CD4-positive, alpha-beta T cell treated with Interleukin-4 for 1 hour (primary cell): ENCODE measurements at regions not wholly inside any gene's neighbourhood (a gene's known extent, or its start where the extent isn't known, plus 50 kb on each side); places are given as distances from the start of the nearest gene placed in this dataset.
"Not testable (repeated sequence)": the region's sequence is repeated elsewhere in the genome, so short reads cannot be mapped to it uniquely, and the experiment has no call there.

Source experiments
- DNase-seq, 2 donors: peaks; one replicate each; pipeline ENCODE4 v3.0.0-alpha.2; 2020 to 2022

DNA sequence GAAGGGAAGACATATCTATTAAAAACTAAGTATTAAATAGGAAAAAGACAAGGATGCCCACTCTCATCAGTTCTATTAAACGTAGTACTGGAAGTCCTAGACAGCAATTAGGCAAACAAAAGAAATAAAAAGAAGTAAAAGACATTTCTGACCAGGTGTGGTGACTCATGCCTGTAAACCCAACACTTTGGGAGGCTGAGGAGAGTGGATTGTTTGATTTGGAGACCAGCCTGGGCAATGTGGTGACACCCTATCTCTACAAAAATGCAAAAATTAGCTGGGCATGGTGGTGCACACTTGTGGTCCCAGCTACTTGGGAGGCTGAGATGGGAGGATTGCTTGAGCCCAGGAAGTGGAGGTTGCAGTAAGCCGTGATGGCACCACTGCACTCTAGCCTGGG is 1071.8 kb downstream of the FAT4 start:
- no peak for DNase-seq

DNA sequence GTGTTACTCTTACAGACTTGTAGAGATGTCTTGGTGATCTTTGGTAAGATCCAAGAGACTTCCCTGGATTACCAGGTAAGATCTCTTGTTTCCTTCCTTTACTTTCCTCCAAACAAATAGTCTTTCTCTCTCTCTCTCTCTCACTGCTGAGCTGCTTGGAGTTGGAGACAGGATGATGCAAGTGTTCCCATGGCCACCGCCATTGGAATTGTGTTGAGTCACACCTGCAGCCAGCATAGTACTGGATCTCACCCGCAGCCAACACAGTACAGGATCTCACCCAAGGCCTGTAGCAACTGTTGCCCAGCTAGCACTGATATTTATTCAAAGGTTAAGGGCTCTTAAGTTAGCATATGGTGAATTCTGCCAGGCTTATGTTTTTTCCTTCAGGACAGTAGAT is 1080.9 kb downstream of the FAT4 start:
- DNase-seq, result no peak

DNA sequence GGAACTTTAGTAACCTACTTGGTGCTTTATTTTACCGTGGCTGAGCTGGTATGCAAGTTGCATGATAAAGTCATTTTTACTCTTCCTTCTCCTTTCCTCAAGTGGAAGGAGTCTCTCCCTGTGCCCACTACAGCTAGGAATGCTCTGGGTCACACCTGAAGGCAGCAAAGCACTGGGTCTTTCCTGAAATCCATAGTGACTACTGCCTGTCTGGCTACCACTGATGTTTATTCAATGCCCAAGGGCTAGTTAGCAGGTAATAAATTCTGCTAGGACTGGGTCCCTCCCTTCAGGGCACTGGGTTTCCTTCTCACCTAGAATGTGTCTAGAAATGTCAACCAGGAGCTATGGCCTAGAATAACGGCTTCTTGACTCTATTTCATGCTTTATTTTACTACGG is 1081.4 kb downstream of the FAT4 start:
- no peak for DNase-seq

DNA sequence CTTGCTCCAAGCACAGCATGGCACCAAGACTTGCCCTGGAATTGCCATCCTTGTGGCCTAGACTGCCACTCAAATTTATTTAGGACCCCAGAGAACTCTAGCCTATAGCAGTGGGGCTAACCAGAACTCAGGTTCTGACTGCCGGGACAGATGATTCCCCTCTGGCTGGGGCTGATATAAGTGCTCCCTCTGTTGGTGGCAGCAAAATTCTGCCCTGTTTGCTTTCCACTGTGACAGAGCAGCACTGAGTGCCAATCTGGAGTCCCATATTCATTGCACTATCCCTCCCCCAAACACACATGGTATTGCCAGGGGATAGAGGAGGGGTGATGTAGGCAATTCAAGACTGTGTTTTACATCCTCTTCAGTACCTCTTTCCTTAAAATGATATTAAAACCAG is 1081.9 kb downstream of the FAT4 start:
- no peak for DNase-seq

DNA sequence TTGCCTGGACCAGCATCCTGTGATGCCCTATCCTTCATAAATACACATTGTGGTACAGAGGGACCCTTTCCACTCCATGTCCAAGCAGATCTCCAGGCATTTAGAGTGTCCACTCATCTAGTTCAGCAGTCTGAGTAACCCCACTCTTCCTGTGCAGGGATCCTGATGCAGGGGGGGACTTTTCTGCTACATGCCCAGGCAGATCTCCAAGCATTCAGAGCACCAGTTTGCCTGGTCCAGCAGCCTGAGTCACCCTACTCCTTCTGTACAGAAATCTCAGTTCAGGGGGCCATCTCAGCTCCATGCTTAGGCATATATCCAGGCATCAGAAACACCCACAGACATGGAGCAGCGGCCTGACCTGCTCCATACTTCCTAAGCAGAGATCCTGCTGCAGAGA is 1089.8 kb downstream of the FAT4 start:
- DNase-seq, result no peak

DNA sequence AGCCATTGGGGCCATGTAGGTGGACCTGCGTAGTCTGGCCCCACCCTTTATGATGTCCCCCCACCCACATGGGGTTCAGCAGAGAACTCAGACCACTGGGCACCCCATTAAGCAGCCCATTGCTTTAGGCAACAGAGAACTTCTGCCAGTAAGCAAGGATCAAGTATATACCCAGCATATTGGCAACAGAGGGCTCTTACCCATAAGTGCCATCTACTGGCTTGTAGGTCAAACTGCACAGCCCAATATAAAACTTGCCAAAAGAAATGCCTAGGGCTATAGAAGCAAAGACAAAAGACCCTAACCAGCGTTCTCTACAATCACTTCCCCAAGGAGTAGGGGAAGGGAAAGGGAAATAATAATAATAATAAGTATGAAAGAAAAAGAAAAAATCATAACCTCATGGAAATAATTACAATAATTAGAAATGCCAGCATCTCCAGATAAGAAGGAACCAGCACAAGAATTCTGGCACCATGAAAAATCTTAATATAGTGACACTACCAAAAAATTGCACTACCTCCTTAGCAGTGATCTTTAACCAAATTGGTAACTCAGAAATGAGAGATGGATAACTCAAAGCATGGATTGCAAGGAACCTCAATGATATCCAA is 1090.7 kb downstream of the FAT4 start:
- DNase-seq, result no peak

DNA sequence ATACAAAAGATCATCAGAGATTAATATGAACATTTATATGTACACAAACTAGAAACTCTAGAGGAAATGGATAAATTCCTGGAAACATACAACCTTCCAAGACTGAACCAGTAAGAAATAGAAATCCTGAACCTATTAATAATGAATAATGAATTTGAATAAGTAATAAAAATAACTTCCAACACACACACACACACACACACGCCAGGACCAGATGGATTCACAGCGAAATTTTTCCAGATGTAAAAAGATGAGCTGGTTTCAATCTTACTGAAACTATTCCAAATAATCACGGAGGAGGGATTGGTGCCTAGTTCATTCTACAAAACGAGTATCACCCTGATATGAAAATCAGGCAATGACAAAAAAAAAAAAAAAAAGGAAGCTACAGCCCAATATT is 1095.0 kb downstream of the FAT4 start:
- DNase-seq, result no peak

DNA sequence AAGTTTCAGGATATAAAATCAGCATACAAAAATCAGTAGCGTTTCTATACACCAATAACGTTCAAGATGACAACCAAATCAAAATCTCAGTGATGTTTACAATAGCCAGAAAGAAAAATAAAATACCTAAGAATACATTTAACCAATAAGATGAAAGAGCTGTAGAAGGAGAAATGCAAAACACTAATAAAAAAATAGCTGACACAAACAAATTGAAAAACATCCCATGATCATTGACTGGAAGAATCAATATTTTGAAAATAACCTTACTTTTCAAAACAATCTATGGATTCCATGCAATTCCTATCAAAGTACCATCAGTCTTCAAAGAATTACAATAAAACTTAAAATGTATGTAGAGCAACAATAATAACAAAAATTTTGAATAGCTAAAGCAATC is 1096.3 kb downstream of the FAT4 start:
- DNase-seq, result no peak

DNA sequence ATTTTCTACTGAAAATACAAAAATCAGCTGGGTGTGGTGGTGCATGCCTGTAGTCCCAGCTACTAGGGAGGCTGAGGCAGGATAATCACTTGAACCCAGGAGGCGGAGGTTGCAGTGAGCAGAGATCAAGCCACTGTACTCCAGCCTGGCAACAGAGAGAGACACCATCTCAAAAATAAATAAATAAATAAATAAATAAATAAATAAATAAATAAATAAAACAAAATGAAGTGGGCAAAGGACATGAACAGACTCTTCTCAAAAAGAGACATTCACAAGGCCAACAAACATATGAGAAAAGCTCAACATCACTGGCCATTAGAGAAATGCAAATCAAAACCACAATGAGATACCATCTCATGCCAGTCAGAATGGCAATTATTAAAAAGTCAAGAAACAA is 1097.6 kb downstream of the FAT4 start:
- not testable (repeated sequence) for DNase-seq

DNA sequence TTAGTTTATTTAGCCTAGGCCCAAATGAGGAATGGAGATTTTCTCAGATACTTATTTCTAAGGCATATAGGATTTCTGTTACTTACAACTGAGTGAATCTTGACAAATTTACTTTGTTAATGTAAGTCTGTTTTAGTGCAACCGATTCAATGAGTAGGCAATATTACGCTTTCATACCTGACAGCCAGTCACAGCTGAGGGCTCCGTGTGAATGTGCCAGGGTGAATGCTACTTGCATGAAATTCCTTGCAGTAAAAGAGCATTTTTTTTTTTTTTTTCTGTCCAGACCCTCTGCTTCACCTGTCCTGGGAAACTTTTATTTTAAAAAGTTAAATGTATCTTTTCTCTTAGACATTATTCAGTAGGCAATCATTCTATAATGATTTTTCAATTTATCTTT is 1100.0 kb downstream of the FAT4 start:
- no peak for DNase-seq

DNA sequence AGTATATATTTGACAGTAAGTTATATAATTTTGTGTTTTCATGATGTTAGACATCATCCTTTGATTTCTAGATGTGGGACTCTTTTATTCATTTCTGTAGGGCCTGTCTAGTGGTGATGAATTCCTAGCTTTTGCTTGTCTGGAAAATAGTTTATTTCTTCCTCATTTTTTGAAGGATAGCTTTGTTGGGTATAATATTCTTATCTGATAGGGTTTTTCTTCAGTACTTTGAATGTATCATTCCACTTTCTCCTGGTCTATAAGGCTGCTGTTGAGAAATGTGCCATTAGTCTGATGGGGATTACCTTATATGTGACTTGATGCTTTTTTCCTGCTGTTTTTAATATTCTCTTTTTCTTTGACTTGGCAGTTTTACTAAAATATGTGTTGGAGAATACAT is 1104.5 kb downstream of the FAT4 start:
- DNase-seq, result no peak

DNA sequence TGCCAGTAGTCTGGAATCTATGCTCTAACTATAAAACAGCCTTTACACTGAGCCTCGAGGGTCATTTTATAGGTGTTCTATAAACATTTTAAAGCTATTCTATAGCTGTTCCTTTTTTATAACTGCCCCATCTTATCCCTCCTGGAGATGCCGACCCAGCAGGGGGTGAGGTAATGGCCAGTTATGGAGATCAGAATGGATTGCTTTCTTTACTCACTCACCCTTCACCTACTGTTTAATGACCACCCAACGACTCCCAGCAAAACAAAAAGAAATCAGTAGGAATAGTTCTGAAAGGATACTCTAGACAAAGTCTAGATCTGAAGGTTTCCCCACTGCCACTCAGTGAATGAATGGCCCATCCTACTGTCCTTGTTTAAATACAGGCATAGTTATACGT is 1113.1 kb downstream of the FAT4 start:
- DNase-seq, result no peak

DNA sequence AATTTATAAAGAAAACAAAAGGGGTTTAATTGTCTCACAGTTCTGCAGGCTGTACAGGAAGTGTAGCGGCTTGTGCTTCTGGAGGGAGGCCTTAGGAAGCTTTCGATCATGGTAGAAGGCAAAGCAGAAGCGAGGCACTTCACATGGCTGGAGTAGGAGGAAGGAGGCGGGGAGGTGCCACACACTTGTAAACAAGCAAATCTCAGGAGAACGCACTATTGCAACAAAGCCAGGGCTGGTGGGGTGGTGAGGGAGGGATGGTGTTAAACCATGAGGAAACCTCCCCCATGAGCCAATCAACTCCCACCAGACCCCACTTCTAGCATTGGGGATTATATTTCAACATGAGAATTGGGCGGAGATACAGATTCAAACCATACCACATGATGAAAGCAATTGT is 1116.3 kb downstream of the FAT4 start:
- DNase-seq, result no peak

DNA sequence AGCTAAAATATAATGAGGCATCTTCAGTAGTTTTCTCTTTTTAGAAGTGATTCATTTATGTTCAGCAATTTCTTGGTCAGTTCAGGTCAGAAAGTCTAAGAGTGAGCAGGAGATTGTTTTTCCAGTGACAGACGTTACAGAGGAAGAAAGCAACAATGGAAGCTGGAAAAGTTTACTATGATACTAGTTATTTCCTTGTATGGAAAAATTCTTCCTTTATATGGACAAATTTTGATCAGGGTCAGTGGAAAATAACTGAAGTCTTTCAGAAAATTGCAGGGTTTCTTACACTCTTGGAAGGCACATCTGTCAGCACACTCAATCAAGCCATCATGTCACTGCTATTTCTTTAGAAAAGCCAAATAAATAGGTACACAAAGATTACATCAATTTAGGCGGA is 1120.7 kb downstream of the FAT4 start:
- no peak for DNase-seq

DNA sequence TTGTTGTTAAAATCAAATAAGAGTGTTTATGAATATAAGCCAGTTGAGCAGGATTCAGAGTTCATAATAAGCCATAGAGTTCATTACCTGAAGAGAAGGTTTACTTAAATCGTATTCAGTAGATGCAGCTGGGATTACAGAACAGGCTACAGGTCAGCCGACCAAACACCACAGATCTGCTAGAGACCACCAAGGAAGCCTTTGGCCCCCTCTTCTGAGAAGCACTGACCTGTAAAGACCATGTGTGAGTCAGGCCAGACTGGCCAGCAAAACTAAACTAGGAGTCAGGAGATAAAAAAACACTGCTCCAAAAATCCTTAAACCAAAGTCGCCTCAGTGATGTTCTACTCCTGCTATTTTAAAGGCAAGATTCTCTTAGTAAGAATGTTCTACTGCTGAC is 1125.5 kb downstream of the FAT4 start:
- no peak for DNase-seq

DNA sequence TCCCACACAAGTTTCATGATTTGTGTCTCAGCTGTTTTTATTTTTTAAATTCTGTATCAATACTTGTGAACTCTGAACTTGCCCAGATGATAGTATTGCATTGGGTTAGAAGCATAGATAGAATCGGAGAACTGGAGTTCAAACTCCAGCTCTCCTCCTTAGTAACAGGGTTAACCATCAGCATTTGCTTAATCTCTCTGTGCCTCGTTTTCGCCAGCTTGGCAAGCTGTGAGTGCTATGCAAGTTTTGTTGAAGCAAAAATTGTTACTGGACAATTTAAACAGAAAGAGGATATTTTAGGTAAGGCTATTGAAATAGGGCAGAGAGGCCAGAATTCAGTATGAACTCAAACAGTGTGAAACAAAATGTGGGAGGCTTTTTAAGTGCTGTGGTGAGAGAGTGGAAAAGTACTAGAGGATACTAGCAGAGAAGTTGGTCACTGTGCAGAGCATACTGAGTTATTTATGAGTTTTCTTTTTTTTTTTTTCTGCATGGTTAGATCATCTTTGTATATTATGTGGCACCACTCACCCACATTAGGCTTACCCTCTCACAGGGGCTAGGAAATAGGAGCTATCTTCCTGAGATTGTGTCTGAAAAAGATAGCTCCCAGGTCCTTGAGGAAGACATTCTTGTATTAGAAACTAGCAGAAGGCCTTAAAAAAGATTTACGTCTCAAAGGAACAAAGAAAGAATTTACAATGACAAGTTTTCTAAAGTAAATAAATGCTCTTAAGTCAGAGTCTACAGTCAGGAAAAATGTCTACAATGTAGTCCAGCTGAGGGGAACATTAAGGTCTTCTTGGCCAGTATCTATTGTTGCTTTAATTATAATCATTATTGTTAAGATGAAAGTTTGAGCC is 1126.6 kb downstream of the FAT4 start:
- DNase-seq, result no peak

DNA sequence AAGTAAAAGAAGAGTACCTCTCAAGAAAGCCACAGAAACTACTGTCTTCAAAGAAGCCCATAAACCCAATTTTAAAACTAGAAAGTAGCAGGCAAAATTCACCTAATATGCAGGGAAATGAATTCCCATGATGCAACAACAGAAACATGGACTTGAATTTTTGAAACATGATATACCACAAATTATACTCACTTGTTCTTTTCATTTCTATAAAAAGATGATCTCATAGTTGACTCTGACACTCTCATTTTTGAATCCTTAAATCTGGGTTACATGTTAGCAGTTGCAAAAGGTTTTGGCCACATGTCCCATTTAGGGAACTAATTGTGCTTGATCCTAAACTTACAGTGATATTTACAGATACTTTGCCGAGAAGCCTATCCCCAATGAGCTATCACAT is 1130.8 kb downstream of the FAT4 start:
- DNase-seq, result no peak

DNA sequence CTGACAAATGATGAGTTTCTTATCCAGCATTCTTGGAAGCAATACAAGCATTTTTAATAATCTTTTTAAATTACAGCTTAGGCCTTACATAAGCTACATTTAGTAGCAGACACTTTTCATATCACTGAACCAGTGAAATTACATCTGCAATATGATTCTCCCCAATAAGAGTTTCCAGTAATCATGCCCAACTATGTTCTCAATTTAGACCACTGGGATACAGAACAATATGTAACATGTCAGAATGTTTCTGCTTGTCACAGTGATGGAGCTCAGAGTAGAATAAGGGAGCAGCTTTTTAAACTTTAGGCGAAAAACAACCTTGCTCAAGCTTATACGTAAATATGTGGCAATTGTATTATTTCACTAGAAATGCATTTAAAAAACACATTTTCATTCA is 1132.2 kb downstream of the FAT4 start:
- DNase-seq, result no peak

DNA sequence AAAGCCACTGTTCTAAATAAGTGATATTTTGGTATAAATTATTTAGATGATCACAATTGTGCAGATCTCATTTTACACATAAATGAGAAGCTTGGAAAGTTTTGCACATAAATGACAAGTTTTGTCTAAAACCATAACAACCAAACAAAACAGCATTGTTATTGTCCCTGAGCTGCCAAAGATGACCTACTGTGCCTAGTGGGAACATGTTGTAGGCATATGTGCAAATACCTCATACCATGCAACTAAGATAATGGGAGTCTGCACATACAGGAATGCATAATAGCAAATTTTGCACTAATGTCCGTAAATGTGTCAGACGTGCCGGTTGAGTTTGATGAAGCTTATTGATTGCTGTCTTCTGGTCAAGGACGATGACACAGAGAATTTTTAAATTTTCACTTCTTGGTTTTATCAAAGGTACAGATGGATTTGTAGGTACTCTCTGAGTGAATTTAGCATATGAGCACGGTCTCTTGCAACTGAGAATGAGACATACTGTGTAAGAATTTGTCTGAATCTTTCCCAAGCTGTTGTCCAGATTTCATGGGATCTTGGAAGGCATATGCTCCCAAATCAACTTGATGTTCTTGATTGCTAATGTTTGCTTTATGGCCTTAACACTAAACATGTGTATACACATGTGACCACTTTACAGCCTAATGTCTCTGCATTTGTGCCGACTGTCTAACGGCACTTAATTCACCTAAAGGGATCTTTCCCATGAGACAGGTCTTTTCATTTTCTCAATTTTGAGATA is 1133.5 kb downstream of the FAT4 start:
- DNase-seq, result no peak

DNA sequence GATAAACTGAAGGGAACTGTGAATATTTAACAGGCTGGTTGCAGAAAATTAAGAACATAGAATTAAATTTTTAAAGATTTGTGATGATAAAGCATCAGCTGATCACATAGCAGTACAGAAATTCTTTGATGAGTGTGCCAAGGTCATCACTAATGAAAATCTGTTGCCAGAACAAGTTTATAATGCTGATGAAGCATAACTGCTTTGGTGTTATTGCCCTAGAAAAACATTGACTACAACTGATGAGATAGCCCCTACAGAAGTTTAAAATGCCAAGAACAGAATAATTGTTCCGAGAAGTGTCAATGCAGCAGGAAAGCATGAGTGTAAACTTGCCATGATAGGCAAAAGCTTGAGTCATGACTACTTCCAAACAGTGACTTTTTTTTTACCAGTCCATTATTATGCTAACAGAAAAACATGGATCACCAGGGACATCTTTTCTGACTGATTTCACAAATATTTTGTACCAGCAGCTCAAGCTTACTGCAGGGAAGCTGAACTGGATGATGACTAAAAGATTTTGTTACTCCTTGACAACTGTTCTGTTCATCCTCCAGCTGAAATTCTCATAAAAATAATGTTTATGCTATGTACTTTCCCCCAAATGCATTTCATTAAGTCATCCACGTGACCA is 1136.6 kb downstream of the FAT4 start:
- DNase-seq, result no peak

DNA sequence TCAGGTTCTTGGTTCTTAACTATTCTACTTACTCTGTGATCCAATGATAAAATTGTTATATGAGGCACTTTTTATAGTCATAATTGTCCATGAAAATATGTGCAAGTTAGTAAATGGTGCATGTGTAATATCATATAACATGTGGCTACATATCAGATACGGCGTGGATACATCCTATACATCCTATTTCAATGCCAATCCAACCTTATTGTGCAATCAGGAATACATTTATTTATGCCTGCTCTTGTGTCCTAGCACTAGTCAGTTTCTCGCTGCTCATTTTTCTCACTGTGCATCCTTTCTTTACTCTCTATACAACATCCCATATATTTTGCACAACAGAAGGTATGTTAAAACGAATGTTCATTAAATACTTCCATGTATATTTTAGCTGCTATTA is 1141.1 kb downstream of the FAT4 start:
- DNase-seq, result no peak

DNA sequence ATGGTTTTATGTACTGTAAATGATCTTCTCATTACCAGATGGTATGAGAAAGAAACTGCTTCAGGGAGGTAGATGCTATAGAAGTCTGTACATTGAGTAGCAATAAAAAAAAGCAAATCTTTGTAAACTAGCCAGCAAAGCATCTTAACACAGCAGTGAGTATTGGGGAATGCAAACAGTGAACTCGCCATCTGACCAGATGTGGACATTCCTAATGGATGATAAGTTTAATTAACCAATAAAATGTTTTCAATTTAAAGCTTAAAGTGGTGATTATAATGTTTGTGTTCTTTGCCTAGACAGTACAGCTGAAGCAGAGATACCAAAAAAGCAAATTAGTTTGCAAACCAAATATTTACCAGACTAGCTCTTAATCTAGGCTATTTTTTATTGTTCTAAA is 1144.2 kb downstream of the FAT4 start:
- no peak for DNase-seq

DNA sequence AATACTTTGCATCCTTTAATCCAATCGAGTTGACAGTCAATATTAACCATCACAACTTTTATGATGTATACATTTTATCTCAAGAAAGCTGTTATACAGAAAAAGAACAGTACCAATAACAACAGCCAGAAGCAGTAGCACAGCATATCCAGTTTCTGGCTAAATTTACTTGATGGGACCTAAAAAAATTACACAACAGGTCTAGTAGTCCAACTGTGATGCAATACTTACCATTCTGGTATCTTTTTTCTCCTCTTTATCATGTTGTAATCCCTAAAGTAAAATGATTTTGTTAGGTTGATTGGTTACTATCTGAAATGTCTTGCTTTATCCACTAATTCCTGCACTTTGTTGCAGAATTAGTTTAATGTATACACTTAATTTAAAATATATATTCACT is 1150.6 kb downstream of the FAT4 start:
- DNase-seq, result no peak

DNA sequence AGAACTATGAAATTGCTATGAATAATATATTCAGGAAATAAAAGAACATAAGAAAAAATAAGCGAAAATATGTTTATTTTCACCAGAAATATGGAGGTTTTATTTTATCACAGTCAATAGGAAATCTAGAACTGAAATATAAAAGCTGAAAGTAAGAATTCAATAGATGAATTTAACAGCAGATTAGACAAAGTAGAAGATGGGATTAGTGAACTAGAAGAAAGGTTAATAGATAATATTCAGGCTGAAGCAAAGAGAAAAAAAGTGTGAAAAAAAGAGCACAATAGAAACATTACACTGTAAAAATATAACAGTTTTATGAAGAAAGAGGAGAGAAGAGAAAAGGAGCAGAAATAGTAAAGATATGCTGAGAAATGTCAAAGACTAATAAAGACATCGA is 1152.1 kb downstream of the FAT4 start:
- DNase-seq, result no peak
